HG03108 (cell line): ENCODE measurements at regions not wholly inside any gene's neighbourhood (a gene's known extent, or its start where the extent isn't known, plus 50 kb on each side); places are given as distances from the start of the nearest gene placed in this dataset.
"Not testable (repeated sequence)": the region's sequence is repeated elsewhere in the genome, so short reads cannot be mapped to it uniquely, and the experiment has no call there.

Experiments used
- ATAC-seq: cut with Tn5 transposase; IDR thresholded peaks from one replicate; pipeline ENCODE4 v1.9.1; 2021; ENCODE audit warnings: moderate library complexity; ENCODE audit not compliant: unreplicated experiment

DNA sequence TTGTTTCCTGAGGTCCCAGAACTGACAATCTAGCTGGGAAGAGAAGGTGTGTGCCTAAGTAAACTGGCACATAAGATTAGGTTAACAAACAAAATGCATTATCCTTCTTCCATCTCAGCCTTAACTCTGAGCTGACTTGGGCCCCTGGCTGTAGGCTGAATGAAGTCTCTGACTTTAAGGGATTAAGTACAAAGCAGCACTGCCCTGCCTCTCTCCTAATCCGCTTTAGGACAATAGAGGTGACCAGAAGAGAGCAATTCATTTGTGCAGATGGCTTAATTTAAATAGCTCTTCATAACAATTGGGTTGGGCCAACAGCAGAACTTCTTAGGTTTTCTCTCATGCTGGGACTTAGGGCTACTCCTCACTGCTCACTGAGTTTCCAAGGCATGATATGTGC, 181.6 kb upstream of the SOX14 start:
- no peak for ATAC-seq

DNA sequence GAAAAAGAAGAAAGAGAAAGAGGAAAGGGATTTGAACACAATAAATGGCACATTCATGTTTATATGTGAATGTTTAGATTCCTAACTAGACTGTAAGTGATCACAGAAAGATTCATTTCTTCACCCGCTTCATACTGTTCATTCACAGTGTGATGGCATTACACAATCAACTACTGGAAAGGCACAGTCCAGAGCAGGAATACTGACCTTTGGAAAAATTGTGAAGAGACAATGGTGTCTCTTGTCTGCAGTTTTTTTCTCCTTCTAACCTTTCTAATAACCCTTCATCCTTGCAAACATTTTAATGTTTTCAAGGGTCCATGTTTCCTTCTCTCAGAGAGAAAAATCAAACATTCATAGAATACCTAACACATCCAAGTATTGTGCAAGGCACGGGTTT, 180.9 kb upstream of the SOX14 start:
- ATAC-seq = no peak

DNA sequence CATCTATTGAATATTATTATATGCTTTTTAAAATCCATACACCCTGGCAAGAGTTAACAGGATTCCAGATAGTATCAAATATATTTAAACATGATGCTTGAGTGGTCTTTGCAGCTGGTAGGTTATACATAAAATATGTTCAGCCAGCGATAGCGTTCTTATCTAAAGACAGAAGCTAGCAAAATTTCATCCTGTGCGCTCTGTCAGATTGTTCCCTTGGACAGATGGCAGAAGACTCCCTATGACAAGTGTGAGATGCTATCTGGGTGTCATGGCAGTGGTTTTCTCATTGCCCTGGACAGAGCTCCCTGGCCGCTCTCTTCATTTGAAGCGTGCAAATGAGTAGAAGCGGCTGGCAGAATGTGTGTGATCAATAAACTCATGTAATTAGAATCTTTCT, 175.2 kb upstream of the SOX14 start:
- no peak for ATAC-seq

DNA sequence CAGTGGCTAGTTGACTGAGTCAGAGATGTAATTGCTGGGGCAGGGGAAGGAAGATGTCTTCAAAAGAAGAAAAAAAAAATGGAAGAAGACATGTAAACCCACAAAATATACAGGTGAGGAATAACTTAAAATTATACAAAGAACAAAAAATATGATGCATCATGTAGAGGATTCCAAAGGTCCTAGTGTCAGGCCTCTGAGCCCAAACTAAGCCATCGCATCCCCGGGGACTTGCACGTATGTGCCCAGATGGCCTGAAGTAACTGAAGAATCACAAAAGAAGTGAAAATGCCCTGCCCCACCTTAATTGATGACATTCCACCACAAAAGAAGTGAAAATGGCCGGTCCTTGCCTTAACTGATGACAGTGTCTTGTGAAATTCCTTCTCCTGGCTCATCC, 168.7 kb upstream of the SOX14 start:
- not testable (repeated sequence) for ATAC-seq

DNA sequence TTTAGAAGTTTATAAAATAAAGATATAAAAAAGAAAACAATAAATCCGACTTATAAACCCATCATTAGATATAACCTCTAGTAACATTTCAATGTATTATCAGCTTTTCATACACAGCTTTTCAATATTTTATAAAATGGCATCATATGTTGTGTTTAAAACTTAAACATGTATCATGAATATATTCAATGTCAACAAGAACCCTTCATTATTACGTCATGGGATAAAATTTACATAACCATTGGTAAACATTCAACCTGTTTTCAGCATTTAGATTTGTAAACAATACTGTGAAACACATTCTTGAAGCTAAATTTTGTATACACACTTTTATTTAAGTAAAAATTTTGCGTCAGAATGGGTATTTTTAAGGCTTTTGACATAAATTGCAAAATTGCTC, 153.4 kb upstream of the SOX14 start:
- ATAC-seq = no peak

DNA sequence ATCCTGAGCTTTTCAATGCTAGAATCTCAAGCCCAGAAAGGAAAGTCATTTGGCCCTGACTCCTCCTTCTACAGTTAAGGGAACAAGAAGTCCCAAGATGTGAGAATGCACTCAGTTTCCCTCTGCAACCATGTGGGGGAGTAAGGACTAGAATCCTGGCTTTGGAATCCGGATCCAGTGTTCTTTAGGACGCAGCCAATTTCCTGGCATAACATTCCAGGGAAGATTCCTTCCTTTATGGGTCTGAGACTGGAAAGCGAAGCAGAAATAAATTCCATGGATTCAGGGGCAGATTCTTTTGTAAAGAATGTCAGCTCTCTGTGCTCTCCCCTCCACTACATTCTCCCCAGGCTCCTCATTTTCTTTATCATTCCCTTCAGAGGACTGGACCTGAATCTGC, 151.8 kb upstream of the SOX14 start:
- ATAC-seq = no peak

DNA sequence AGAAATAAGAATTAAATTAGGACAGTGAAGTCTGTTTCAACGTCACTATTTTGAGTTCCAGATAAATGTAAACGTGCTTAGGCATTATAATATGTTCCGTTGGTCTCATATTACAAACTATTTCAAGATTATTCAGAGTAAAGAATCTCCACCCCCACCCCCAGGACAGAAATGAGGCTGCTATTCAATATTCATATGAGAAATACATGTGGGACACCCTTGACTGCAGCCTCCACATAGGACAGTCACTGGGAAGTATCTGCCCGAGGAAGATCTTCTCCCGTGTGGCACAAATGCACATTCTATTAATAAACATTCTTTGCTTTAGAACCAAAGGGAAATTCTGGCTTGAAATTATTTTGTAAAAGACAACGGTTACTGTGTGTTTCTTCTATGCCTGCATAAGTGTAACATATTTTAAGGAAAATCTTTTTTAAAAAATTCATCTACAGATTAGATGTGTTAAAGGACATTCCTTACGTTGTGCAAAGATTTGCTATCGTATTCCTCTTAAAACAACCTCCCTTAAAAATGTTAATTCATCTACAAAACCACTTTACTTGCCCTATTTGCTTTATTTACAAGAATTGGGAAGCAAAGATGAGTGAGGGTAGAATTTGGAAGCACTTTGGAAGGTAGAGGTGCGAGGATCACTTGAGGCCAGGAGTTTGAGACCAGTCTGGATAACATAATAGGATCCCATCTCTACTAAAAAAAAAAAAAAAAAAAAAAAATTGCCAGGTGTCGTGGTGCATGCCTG, 148.3 kb upstream of the SOX14 start:
- no peak for ATAC-seq

DNA sequence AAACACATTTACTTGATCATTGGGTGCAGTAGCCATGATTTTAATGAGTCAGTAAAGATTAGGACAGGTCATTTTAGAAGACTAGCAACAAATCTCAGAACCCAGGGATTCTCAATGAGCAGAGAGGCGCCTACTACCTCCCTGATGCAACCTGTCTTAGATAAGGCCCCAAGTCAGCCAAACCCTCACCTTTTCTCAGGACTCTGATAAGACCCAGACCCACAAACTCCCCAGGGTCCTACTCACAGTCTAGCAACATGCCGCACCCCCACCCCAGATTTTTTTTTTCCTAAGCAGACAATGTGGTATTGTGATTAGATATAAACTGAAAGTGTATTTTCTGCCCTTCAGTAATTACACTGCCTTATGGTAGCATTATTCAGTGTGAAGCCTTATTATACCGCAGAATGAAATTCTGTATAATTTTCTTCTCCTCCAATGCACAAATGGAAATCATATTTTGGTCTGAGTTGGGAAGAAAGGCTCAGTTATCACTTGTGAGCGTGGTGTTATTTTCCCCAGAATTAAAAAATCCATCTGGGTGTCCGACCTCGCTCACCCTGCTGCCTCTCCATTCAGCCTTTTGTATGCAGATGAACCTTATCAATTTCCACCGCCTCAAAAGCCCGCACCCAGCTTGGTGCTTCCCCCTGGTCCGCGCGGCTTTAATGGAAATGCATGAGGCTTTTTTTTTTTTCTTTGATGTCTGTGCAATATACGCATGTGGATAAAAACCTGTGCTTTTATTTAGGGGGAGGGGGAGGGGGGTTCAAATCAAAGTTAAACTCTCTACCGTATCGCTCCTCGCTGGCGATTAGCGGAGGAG, 122.0 kb upstream of the SOX14 start:
- ATAC-seq = no peak

DNA sequence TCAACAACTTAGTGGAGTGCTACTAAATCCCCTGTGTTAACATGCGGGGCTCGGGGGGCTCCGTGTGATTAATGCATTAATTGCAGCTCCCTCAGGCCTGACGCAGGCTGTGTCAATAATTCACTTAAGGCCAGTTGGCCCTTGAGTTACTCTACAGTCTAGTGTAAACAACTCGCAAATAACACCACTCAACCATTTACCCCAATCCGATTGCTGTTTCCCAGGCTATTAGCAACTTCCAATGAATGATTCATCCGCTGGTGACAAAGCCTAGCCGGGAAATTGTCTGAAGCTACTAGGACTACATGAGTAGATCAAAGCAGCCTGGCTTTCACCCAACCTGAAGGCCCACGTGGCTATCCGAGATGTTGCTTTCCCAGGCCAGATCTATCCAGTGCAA, 121.3 kb upstream of the SOX14 start:
- no peak for ATAC-seq

DNA sequence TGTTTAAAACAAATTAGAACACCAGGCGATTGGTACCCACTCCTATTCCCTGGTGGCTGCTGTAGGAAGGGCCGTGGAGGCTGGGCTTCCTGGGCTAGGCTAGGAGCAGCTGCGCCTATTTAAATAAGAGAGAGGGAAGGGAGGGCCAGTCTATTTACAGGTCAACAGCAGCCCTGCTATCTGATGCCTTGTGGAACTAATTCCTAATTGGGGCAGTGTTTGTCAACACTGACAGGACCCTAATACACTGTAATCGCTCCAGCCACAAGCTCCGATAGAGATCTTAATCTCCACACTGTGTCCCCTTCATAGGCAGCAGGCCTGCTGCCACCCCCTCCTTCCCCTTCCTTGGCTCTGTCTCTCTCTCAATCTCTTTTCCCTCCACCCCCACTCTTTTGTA, 116.9 kb upstream of the SOX14 start:
- ATAC-seq = no peak

DNA sequence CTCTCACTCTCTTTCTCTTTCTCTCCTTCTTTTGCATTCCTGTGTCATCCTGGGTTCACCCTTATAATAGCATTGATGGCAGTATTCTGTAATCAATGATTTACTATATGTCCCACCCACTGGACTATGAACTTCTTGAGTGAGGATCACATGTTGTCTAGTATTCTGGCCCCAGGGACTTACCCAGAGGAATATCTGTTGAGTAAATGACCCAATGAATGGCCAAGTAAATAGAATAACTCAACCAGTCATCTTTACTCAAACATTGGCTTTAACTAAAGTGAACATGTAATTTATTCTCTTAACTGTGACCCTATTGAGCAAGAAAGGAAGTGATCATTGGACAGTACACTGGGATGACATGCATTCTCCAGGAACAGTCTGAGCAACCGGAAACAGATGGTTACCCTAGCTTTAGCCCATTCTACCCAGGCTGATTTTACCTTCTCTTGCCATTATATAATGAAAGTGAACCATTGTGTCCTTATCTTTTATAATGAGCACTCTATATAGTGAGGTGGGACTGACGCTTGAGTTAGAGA, 94.5 kb upstream of the SOX14 start:
- ATAC-seq = no peak

DNA sequence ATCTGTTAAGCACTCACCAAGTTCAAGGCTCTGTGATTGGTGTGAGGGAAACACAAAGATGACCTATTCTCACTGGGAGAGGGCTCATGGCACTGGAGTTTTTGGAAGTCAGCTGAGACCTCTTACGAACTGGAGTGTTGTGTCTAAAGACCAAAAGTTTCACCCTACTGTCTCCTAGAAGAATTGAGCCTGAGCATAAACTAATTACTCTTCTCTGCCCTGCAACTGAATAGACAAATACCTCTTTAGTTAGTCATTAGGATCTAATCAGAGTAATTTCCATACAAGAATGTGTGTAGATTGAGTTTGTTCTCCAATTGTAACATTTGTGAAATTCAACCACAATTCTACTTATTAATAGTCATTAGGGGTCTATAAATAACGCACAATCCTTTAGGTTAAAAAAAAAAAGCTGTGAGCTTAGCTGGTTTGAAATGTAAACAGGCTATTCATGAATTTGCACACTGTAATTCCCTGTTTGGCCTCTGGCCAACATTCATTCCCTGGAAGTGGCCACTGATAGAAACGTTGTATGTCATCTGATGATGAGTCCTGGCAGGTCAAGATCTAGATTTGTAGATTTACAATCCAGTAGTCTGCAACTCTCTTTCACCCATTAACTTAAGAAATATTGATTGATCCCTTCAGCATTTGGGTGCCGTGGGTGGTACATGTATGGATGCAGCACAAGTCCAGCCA, 76.8 kb upstream of the SOX14 start:
- no peak for ATAC-seq

DNA sequence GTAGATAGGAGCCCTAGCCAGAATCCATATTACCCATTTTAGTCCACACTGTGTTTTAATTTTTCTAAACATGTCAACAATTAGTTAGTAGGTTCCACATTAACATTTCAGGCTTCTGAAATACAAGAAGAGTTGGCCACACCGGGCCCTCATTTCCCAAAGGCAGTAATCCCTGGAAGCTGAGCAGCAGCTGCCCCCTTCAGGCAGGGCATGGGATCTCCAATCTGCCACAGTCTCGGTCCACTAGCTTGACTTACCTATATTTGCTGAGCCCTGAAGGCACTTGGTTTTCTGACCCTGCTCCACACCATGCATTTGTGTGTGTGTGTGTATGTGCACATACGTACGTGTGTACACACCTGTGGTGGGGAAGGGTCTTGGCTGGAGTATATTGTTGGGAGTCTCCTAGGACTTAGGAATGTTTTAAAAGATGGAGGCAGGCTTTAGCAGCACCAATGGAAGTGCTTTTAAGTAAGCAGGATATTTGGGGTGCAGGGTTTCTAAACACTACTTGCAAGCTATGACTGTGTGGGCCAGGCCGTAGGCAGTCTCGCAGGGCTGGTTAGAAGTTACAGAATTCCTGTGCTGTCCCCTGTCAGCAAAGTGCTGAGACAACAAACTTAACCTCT, 71.2 kb upstream of the SOX14 start:
- no peak for ATAC-seq

DNA sequence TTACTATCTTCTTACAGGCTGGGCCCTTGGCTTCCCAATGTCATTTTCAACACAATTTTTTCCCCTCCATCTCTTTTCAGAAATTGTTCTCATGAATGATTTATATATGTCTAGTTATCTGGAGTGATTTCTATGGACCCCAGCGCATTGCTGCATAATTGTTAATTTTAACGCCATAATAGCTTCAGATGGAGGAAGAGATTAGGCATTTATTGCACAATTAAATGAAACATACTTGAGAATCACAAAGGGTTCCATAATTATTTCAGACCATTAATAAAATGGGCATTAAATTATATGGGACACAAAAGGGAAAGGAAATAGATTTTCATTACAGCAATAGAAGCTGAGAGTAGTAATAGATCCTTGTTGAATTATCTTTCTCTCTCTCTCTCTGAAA, 70.3 kb upstream of the SOX14 start:
- no peak for ATAC-seq

DNA sequence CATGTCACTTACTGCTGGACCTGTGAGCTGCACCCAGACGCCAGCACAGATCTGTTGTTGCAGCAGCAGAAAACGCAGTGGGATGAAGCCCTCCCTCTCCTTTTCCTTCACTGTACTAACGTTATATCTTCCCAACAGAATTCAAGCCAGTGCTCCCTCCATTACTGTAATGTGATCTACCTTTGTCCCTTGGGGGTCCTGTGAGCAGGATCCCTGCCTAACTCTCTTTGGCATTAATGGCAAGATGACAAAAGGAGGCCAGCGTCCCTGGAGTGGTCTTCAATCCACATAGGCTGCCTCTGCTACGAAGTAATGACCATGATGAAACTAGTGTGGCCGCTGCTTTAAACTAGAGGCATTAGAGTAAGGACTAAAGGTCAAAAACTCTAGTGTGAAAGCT, 69.3 kb upstream of the SOX14 start:
- no peak for ATAC-seq

DNA sequence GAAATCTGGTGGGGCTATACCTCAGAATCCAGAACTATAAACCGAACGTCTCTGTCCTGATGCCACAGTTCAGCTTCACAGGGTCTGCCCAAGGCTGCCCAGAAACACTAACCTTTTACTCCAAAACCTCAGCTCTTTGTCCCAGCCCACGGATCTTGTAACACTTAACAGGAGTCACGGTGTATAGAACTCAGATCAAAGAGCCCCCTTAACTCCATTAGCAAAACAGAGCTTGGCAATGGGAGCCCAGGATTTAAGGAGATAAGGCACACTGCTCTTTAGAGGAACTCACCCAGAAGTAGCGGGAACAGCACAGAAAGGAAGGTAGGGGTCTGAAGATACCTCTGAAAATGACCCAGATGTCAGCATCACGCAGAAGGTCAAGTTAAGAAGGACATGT, 68.8 kb upstream of the SOX14 start:
- ATAC-seq = no peak

DNA sequence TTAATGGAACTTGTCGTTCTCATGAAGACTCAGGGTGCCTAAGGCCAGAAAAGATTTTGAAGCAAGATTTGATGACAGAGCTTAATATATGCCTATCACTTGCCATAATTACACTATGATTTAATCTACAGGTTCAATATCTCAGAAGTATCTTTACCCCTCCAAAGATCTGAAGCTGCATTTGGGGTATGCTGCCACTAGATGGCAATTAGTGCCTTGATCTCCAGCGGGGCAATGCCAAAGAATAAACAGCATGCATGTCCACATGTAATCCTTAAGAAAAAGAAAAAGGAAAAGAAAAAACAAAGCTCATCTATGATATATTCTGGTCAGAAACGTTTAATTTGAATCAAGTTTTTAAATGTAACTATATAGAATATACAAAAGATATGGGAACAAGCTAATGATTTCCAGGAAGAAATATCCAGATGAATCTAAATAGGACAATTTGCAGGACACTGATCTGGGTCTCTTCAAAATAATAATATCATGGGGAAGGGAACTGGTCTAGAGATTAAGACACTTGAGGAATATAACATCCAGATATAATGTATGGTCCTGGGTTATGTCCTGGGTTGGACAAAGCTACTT, 55.0 kb upstream of the SOX14 start:
- no peak for ATAC-seq

DNA sequence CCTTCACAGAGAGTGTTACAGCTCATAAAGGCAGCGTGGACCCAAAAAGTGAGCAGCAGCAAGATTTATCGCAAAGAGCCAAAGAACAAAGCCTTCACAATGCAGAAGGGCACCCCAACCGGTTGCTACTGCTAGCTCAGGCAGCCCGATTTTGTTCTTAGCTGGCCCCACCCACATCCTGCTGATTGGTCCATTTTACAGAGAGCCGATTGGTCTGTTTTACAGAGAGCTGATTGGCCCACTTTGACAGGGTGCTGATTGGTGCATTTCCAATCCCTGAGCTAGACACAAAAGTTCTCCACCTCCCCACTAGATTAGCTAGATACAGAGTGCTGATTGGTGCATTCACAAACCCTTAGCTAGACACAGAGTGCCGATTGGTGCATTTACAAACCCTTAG, 50.1 kb upstream of the SOX14 start:
- ATAC-seq = not testable (repeated sequence)
